ENCODE measurements at regions not wholly inside any gene's neighbourhood (a gene's known extent, or its start where the extent isn't known, plus 50 kb on each side); places are given as distances from the start of the nearest gene placed in this dataset.
"Not testable (repeated sequence)": the region's sequence is repeated elsewhere in the genome, so short reads cannot be mapped to it uniquely, and the experiment has no call there.

GRCh38 chr3:152769523-152769922, 65.4 kb upstream of the P2RY1 start:
- no peak for DNase-seq (ENCODE audit: low read depth, low spot score)

GRCh38 chr3:152770296-152770695, 64.6 kb upstream of the P2RY1 start:
- no peak for DNase-seq (ENCODE audit: low read depth, low spot score)

DNA sequence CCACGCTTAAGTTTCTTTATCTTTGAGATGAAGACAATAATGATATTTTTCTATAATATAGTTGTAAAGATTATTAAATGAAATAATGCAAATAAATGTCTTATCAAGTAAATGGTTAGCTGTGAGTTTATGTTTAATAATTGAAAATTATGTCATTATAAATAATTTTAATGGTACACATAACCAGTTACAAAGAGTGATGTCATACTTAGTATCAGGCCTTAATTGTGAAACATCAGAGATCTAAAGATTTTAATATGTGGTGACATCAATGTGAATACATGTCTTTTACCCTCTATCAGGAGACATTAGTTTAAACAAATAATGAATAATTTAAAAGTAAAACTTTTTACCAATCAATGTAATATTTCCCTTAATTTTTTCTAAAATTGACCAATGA, 63.8 kb upstream of the P2RY1 start:
- DNase-seq (ENCODE audit: low read depth, low spot score): no peak

DNA sequence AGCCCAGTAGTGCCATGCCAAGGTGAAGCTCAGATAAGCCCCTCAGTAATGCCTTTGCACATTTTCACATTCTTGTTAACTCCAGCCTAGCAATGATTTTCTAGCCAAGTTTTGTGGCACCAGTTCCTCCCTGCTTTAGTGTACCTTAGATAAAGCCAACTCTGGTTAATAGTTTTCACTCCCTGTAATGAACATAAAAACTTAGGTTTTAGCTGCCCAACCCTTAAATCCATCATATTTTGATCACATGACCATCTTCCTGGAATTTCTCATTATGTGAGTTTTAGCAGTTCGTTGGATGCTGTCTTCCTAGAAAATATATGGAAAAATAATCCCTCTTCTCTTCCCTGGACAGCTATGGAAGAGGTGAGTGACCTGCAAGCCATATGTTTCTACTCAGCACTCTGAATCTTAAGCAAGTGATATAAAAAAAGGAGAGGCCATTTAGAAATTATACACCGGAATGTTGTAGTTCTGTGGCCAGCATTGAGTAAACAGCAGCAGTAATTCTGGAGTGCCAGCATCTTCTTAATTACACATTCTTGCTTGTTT, 62.2 kb upstream of the P2RY1 start:
- no peak for DNase-seq (ENCODE audit: low read depth, low spot score)

DNA sequence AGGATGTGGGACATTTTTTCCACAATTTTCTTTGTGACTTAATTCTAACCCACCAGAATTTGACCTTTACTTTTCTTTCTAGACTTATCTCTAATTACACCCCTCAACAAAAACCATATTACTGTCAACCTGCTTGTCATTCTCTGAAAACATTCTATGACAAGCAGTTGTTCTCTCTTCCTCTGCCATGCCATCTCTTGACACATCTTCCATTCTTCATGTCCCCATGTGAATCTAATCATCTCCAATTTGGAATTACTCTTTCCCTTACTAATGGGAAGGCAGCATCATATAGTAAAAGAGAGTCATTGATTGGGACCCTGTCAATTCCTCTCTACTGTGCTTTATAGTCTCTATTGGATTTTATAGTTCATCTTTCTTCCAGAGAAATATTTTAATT, 61.3 kb upstream of the P2RY1 start:
- no peak for DNase-seq (ENCODE audit: low read depth, low spot score)

GRCh38 chr3:152774230-152774629, 60.7 kb upstream of the P2RY1 start:
- not testable (repeated sequence) for DNase-seq (ENCODE audit: low read depth, low spot score)

- DNase-seq (ENCODE audit: low read depth, low spot score): no peak
Measured at GRCh38 chr3:152778022-152778421, 56.9 kb upstream of the P2RY1 start.

- no peak for DNase-seq (ENCODE audit: low read depth, low spot score)
Measured at GRCh38 chr3:152779653-152780052, 55.3 kb upstream of the P2RY1 start.

GRCh38 chr3:152780553-152780952, 54.4 kb upstream of the P2RY1 start:
- DNase-seq (ENCODE audit: low read depth, low spot score): no peak

DNA sequence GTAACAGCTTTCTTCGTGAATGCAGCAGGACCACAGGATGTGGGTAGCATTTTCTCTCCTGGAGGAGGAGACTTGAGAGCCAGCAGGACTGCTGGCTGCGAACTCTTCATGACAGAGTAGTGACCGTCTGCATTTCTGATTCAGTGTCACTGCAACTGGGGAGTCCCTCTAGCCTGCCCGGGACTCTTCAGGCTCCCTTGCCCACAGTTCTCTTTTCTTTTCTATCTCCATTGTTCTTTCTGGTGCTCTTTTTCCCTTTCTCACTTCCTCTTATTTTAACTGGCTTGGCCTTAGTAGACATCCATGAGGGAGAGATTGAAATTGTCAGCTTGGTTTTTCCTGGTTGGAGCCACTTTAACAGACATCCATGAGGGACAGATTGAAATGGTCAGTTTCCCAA, 49.9 kb upstream of the P2RY1 start:
- DNase-seq (ENCODE audit: low read depth, low spot score): no peak

Data from pulmonary artery endothelial cell (primary cell).